Left ventricle myocardium inferior (tissue), 1 donor: ENCODE measurements at regions not wholly inside any gene's neighbourhood (a gene's known extent, or its start where the extent isn't known, plus 50 kb on each side); places are given as distances from the start of the nearest gene placed in this dataset.

ENCODE experiments used
- DNase-seq: peaks from one replicate; pipeline ENCODE4 v3.0.0-alpha.2; 2020
- H3K27ac ChIP-seq: fragments of 200-600 bp; replicated peaks from 2 replicates; pipeline ENCODE4 v1.8.0; 2021
- H3K27me3 ChIP-seq: fragments of 200-600 bp; 2 replicates; pipeline ENCODE4 v1.8.0; 2021; ENCODE audit warnings: low read depth
- H3K36me3 ChIP-seq: fragments of 200-600 bp; 2 replicates; pipeline ENCODE4 v1.8.0; 2021
- H3K4me1 ChIP-seq: fragments of 200-600 bp; 2 replicates; pipeline ENCODE4 v1.8.0; 2021
- H3K4me3 ChIP-seq: fragments of 200-600 bp; 2 replicates; pipeline ENCODE4 v1.8.0; 2021; ENCODE audit warnings: mild to moderate bottlenecking, moderate library complexity
- H3K9me3 ChIP-seq: fragments of 200-600 bp; replicated peaks from 2 replicates; pipeline ENCODE4 v1.8.0; 2021
- CTCF ChIP-seq: fragments of 200-600 bp; IDR thresholded peaks from 2 replicates; pipeline ENCODE4 v1.8.0; 2021; ENCODE audit warnings: antibody characterized with exemption, mild to moderate bottlenecking, borderline replicate concordance
- intact Hi-C: fragments of 100-400 bp; cut with micrococcal nuclease; formaldehyde crosslinking; loops from one replicate; pipeline ENCODE4 v1.11.0; 2022
- donor health status: DM: no; HTN: yes; CAD: no; lungs with severe emphysema.

- no peaks in the 10 kb centered on the region for H3K9me3 ChIP-seq
- H3K27me3 ChIP-seq = peaks cover 23% of the 10 kb centered on the region
- no peaks in the 10 kb centered on the region for H3K4me1 ChIP-seq
- DNase-seq = no peak
- intact Hi-C loops = no loop called here
- no peaks in the 10 kb centered on the region for H3K36me3 ChIP-seq
- H3K27ac ChIP-seq = no peak overlapping the region
- no peak for TF ChIP-seq CTCF
- no peak overlapping the region for H3K4me3 ChIP-seq
These were observed 118.0 kb upstream of the PCLO start for GRCh38 chr7:83280671-83281070.

GRCh38 chr7:83276250-83276649 lies 113.6 kb upstream of the PCLO start:
- H3K9me3 ChIP-seq = no peaks in the 10 kb centered on the region
- peaks cover 23% of the 10 kb centered on the region for H3K27me3 ChIP-seq
- no peak overlapping the region for H3K4me3 ChIP-seq
- intact Hi-C loops = no loop called here
- H3K27ac ChIP-seq = no peak overlapping the region
- DNase-seq = no peak
- no peak for TF ChIP-seq CTCF
- H3K36me3 ChIP-seq = no peaks in the 10 kb centered on the region
- H3K4me1 ChIP-seq = no peaks in the 10 kb centered on the region

- TF ChIP-seq CTCF = no peak
- Histone ChIP-seq H3K27me3 (peaks cover 11% of the 10 kb centered on the region), H3K27ac (no peak overlapping the region), H3K36me3 (no peaks in the 10 kb centered on the region), H3K4me3 (no peak overlapping the region), H3K4me1 (no peaks in the 10 kb centered on the region), H3K9me3 (no peaks in the 10 kb centered on the region)
- intact Hi-C loops = no loop called here
- DNase-seq = no peak
These were observed 111.0 kb upstream of the PCLO start for GRCh38 chr7:83273699-83274098.

- intact Hi-C loops = no loop called here
These were observed 108.8 kb upstream of the PCLO start for GRCh38 chr7:83271212-83272099.

GRCh38 chr7:83270407-83270806 lies 107.7 kb upstream of the PCLO start:
- Histone ChIP-seq H3K9me3 (no peaks in the 10 kb centered on the region), H3K27me3 (no peaks in the 10 kb centered on the region), H3K4me3 (no peak overlapping the region), H3K27ac (no peak overlapping the region), H3K36me3 (no peaks in the 10 kb centered on the region), H3K4me1 (no peaks in the 10 kb centered on the region)
- DNase-seq = no peak
- TF ChIP-seq CTCF = no peak
- intact Hi-C loops = no loop called here

More at GRCh38 chr7:83271212-83272099, 108.8 kb upstream of the PCLO start:
- TF ChIP-seq CTCF = peak; percentile 50
- Histone ChIP-seq H3K27ac (no peak overlapping the region), H3K27me3 (no peaks in the 10 kb centered on the region), H3K36me3 (no peaks in the 10 kb centered on the region), H3K9me3 (no peaks in the 10 kb centered on the region), H3K4me1 (no peaks in the 10 kb centered on the region), H3K4me3 (no peak overlapping the region)
- no peak for DNase-seq
